VCaP (cell line): ENCODE measurements at regions not wholly inside any gene's neighbourhood (a gene's known extent, or its start where the extent isn't known, plus 50 kb on each side); places are given as distances from the start of the nearest gene placed in this dataset.
A peak's percentile ranks its signal among the peaks of the same experiment; 100 is the strongest.

ENCODE experiments used
- H3K27ac ChIP-seq: fragments of 450-650 bp; 2 replicates; pipeline ENCODE4 v1.5.1; 2017
- TF ChIP-seq, protein P1 (sequence below): fragments of 450-650 bp; conservative IDR thresholded peaks from 2 replicates; pipeline ENCODE4 v1.5.1; 2017; ENCODE audit warnings: mild to moderate bottlenecking, moderate library complexity

DNA sequence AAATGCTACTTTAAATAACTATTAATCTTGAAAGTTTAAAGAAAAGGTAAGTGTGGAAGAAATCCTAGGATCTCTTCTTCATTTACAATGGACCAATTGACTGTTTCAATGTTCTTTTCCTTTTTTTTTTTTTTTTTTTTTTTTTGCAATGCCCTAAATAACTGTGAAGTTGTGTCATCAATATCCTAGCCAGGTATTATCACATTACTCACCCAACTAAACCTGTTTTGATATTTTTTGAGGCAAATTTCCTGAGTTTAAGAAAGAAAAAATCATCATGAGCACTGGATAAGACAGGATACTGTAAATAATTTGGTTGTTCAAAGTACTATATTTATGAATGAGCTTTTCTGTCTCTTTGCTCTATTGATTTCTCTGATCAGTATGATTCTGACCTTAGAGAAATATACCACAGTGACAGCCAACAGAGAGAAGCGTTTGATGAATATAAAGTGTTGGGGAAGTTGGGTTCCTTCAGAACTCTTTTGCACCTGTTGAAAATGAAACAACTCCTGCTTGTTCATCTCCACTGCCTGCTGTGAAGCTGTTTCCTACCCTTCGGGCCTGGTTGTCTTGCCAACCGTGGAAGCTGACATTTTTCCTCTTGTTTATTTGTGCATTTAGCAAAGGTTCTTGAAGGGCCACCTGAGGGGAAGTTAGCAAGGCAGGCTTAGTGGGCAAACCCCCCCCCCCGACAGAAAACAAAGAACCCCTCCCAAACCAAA lies 1220.5 kb upstream of the SLC10A2 start:
- H3K27ac ChIP-seq, result no peak overlapping the region
- TF ChIP-seq, protein P1, sequence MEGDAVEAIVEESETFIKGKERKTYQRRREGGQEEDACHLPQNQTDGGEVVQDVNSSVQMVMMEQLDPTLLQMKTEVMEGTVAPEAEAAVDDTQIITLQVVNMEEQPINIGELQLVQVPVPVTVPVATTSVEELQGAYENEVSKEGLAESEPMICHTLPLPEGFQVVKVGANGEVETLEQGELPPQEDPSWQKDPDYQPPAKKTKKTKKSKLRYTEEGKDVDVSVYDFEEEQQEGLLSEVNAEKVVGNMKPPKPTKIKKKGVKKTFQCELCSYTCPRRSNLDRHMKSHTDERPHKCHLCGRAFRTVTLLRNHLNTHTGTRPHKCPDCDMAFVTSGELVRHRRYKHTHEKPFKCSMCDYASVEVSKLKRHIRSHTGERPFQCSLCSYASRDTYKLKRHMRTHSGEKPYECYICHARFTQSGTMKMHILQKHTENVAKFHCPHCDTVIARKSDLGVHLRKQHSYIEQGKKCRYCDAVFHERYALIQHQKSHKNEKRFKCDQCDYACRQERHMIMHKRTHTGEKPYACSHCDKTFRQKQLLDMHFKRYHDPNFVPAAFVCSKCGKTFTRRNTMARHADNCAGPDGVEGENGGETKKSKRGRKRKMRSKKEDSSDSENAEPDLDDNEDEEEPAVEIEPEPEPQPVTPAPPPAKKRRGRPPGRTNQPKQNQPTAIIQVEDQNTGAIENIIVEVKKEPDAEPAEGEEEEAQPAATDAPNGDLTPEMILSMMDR, result no peak

DNA sequence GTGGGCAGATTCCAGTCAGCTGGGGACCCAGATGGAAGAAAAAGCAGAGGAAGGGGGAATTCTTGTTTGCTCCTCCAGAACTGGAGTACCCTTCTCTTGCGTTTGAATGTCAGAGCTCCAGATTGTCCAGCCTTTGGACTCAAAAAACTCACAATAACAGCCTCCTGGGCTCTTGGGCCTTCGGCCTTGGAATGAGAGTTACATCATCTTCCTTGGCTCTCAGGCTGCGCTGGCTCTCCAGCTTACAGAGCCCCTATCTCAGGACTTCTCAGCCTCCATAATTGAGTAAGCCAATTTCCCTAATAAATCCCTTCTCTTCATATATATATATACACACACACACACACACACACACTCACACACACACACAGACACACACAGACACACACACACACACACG lies 1215.7 kb upstream of the SLC10A2 start:
- TF ChIP-seq, protein P1, result no peak
- H3K27ac ChIP-seq, result no peak overlapping the region

DNA sequence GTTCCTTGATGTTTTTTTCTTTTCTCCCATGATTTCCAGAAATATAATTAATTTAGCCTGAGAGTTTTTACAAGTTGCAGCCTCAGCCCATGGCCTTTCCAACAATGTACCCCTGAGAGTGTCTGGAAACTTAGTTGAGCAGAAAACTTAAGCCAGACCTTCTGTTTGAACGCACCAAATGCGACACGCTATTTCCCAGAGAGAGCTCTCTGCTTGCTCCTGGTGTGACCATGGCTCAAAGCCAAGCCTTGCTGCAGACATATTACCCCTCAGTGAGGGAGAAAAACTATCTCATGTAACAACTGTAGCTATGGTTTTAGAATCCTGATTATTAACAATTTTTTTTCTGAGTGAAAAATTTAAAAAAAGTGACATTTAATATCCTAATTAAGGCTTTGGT lies 1204.5 kb upstream of the SLC10A2 start:
- TF ChIP-seq, protein P1, result no peak

DNA sequence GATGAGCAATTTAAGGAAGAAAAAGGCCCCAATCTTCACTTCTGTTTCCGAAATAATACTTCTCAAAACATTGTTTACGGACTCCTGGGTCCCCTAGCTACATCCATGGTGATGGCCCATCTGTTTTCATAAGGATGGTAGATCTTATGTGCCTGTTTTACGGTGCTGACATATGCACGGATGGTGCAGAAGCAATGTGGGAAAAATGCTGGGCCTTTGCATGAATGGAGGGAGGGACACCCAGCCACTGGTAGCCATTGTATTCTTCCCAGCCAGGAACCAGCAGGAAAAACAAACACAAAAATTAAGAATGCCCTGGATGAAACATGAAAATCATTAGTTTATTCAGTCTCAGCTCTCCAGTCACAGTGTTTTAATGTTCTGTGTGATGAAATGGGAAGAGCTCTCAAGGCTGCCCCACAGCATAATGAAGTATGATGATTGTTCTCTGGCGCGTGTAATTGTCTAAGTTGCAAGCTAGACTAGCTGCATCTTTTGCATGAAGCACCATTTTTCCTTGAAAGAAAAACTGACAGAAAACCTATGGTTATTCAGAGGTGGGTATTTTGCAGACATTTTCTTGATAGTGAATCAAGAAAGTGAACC lies 1201.1 kb upstream of the SLC10A2 start:
- TF ChIP-seq, protein P1, result no peak

More for the DNA sequence above, 1204.5 kb upstream of the SLC10A2 start:
- no peak overlapping the region for H3K27ac ChIP-seq

GRCh38 chr13:104256701-104257100 lies 1190.5 kb upstream of the SLC10A2 start:
- H3K27ac ChIP-seq, result peak overlapping the region; percentile 61
- TF ChIP-seq, protein P1, result no peak

More for the DNA sequence above, 1201.1 kb upstream of the SLC10A2 start:
- no peak overlapping the region for H3K27ac ChIP-seq

- TF ChIP-seq, protein P1, result no peak
- H3K27ac ChIP-seq, result peak overlapping the region; percentile 58
Observed at GRCh38 chr13:104253063-104253680, 1187.0 kb upstream of the SLC10A2 start.

DNA sequence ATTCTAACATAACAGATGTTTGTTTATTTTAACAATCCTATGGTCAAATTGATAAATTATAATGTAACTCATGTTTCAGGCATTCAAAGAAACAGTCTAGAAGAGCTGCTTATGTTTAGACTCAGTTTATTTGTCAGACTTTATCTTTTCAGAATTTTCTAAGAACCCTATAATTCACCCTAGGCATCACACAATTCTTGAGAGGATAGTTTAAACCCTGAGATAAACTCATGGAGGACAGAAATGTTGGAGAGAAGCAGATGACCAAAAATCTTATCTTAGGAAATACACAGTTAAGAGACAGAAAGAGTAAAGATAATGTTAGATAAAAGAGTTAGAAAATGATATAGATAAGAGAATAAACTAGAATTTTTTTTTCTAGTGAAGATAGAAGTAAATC lies 1185.7 kb upstream of the SLC10A2 start:
- no peak overlapping the region for H3K27ac ChIP-seq
- TF ChIP-seq, protein P1, result no peak
